Stimulated activated CD4-positive, alpha-beta T cell treated with anti-CD3 and anti-CD28 coated beads, Interleukin-2, amount 100 ng/mL, for 24 hours (primary cell): ENCODE measurements at regions not wholly inside any gene's neighbourhood (a gene's known extent, or its start where the extent isn't known, plus 50 kb on each side); places are given as distances from the start of the nearest gene placed in this dataset.

Experiments
- DNase-seq, 2 donors: peaks; one replicate each; pipeline ENCODE4 v3.0.0-alpha.2; 2020

DNA sequence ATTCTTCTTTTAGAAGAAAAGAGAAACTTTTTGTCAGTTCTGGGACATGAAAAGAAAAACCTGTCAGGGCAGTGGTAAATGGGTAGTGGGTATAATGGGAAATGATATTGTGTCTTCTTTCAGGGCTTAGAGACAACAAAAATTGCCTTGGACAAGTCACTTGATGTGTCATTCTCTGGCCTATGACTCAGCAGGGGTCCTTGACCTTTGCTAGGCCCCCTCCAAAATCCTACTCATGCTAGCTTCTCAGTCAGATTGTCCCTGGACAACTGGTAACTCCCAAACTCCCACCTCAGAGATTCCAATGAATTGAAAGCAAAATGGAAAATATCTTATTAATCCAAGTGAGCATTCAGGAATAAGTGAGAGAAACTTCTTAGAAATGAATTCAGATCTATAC, 258.8 kb upstream of the SPRY2 start:
- DNase-seq, result no peak

DNA sequence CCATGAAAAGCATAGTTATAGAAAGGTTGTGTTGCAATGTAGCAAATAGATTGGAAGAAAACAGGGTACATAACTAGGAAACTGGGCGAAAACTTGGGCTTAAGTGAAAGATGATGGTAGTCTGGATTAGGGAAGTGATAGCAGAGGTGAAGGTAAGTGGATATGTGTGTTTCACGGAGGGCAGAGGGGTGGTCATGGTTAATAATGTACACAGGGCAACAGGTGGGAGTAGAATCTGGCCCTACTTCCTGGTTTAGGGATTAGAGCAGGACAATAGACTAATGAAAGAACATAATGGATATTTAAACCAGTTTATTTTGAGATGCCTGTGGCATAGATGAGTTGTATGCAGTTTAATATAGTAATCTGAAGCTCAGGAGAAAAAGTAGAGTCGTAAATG, 257.3 kb upstream of the SPRY2 start:
- DNase-seq, result no peak

DNA sequence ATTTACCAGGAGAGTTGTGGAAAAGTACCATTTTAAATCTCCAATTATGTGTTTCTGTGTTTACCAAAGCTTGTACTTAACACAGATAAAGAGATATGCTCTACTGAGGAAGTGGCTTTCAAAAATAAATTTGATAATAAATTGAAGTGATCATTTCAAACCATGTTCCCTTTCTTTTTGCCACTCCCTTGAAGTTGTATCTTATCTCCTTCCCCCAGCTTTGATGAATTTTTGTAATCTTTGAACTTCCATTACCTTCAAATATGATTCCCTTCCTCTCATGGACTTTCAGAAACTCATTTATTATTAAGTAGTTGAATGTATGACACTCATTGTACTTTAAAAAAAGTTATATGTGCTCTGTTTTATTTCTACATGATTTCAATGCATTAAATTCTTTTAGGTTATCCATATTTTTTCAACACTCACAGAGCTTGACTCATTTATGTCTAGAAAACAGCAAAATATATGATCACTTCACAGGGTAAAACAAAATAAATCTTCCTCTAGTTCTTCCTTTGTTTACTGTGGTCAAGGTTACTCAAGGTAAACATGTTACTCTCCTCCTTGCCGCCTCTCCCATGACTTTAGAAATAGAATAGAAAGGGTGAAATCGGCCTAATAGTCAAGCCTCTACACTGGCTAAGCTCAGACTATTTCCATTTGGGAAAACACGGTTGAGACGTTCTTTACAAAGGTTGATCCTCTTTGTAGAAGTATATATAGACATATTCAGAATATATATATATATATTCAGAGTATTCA, 251.2 kb upstream of the SPRY2 start:
- no peak for DNase-seq

DNA sequence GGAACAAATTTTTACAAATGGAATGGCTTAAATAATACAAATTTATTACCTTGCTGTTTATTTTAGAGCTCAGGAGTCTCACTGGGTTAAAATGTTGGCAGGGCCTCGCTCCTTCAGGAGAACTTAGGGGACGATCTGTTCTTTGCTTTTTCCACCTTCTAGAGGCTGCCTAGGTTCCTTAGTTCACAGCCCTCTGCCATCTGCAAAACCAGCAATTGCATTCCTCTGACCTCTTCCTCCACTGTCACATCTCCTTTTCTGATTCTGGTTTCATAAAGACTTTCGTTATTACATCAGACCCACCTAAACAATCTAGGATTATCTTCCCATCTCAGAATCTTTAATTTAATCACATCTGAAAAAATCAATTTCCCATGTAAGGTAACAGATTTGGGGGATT, 249.6 kb upstream of the SPRY2 start:
- DNase-seq, result no peak

DNA sequence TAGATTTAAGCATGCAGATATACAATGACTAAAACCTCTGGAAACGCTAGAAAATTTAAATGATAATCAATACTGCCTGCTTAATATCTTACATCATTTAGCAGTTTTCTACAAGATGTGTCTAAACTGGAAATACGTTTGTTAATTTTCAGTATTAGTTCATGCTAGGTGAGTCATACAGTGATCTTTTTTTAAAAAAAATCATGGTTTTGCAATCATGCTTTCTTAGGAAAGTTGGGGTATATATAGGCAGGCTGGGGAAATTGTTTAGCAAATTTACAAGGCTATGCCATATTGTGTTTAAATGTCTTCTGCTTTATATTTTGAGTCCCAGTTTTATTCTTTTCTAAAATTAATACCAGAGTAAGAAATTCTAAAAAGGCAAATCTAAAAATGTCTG, 245.4 kb upstream of the SPRY2 start:
- DNase-seq, result no peak

DNA sequence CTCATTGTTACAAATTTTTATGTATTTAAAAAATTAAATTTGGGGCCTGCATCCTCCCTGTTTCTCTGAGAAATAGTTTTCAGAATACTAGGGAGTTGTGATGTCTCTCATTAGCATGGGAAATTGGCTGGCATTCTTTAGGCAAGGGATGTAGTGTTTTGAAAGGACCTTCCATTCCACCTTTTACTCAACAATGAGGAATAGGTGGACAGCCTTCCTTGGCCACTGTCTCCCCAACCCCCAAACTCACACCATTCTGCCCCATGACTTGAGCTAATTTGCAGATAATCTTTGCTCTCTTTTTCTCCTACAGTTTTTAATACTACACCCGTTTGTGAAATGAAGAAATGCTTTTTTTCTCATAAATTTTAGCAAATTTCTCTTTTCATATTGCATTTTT, 244.6 kb upstream of the SPRY2 start:
- no peak for DNase-seq

DNA sequence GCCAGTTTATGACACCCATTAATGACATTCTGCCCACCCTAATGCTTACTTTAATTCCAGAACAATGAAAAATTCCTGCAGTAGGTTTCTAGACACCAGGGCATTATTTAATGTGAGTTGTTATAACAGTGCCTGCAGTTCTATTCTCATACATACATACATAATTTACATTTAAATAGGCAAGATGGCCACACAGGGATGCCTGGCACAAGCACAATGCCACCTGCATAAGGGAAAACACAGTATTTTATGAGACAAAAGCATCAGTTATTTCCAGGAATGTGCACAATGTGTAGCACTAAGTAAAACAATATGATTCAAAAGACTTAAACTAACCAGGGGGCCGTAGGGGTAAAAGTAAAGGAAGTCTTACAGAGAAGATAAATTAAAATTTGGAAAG, 243.9 kb upstream of the SPRY2 start:
- no peak for DNase-seq

DNA sequence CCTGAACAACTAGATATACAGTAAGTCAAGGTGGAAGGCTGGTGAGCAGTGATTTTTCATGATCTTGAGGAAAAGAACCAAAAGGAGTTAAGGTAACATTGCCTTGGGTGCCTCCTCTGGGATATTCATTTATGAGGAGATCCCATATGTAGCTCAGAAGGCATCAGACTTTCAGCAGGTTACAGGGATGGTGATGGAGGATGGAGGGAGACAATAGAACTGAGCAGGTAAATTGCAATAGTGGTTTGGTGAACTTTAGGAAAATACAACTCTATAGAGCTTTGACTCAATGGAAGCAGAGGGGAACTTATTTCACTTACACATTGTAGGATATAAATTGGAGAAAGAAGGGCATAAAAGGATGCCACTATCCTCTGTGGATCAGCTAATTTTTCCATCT, 243.4 kb upstream of the SPRY2 start:
- no peak for DNase-seq

DNA sequence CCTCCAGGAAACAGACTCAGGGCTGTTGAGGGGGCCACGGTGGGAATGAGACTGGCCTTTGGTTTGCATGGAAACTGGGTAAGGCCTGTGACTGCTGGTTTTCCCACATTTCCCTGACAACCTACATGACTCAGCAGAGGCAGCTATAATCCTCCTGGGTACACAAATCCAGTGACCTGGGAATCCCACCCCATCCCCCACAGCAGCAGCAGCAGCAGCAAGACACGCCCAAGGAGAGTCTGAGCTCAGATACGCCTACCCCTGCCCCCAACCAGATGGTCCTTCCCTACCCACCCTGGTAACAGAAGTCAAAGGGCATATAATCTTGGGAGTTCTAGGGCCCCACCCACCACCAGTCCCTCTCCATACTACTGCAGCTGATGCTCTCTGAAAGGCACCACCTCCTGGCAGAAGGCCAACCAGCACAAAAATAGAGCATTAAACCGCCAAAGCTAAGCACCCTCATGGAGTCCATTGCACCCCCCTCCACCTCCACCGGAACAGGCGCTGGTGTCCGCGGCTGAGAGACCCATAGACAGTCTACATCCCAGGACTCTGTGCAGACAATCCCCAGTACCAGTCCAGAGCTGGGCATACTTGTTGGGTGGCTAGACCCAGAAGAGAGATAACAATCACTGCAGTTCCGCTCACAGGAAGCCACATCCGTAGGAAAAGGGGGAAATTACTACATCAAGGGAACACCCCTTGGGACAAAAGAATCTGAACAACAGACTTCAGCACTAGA, 237.2 kb upstream of the SPRY2 start:
- no peak for DNase-seq

DNA sequence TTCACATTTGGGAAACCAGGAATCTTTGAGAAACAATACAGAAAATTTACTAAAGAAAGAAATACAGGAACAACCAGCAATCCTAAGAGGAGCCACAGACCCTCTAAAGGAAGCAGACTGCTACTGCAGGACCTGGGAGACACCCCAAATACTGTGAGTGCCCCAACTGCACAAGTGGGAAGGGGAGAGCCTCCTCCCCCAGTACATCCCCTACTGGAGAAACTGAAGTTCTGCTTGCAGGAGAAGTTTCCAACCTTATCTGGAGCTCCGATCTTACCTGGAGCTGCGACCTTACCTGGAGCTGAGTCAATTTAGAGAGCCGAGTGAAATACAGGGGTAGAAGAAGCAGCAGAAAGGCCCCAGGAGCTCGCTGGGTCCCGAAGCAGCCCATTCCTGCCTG, 236.4 kb upstream of the SPRY2 start:
- no peak for DNase-seq

DNA sequence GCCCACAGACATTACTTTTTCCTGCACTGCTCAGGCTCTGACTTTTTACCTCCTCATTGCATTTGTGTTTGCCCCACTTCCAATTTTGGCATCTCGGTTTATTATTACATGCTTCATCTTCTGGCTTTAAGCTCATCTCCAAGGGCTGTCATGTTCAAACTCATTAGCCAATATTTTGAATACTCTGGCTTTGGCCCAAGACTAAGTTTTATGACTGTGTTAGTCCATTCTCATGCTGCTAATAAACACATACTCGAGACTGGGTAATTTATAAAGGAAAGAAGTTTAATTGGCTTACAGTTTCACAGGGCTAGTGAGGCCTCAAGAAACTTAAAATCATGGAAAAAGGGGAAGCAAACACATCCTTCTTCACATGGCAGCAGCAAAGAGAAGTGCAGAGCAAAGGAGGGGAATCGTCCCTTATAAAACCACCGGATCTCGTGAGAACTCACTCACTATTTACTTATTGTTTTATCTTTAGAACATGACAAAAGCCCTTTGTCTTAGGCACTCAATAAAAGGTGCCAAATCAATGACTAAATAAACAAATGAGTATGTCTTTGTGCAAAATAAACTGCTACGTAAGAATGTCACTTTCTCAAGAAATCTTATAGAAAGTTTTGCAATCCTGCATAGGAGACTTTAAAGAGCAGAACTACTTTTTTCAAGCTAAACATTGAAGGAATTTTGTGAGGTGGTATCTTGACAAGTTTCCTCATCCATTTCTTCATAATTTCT, 233.4 kb upstream of the SPRY2 start:
- no peak for DNase-seq

DNA sequence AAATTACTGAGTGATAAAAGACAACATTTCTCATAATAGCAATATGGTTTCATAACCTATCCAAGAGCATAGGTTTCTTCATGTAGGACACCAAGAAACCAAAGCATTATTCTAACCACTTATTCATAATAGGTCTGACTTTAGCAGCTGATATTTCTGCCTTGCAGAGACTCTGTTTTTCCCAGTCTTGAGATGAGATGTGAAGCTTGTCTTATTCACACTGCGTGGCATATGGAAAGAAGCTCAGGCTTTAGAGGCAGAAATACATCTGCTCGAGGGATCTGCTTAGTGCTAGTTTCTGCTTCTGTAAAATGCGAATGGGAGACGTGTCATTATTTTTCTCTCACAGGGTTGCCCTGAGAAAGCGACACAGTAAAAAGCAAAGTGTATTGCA, 232.0 kb upstream of the SPRY2 start:
- DNase-seq, result no peak

DNA sequence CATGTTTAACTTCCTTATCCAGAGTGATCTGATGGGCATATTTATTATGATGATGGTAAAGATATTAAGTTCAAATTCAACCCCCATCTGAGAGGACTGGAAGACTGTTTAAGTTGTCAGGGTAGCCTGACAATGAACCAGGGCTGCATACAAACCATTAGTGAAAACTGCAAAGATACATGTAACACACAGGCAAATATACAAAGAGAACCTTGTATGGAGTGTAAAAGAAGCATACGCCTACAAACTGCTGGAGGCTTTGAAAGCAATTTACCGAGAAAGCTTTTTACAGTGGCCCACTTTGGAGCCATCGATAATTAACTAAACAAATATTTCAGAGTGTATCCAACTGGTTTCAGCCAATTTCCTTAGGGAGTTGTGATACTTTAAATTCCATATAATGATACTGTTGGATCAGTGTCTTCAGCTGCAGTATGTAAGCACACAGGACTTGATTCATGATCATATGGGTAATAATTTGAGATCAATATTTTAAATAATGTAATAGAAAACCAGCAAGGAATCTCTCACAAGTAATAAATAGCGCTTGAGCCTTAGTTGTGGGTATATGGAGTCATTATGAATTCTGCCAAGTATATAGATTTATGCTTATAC, 231.5 kb upstream of the SPRY2 start:
- no peak for DNase-seq

DNA sequence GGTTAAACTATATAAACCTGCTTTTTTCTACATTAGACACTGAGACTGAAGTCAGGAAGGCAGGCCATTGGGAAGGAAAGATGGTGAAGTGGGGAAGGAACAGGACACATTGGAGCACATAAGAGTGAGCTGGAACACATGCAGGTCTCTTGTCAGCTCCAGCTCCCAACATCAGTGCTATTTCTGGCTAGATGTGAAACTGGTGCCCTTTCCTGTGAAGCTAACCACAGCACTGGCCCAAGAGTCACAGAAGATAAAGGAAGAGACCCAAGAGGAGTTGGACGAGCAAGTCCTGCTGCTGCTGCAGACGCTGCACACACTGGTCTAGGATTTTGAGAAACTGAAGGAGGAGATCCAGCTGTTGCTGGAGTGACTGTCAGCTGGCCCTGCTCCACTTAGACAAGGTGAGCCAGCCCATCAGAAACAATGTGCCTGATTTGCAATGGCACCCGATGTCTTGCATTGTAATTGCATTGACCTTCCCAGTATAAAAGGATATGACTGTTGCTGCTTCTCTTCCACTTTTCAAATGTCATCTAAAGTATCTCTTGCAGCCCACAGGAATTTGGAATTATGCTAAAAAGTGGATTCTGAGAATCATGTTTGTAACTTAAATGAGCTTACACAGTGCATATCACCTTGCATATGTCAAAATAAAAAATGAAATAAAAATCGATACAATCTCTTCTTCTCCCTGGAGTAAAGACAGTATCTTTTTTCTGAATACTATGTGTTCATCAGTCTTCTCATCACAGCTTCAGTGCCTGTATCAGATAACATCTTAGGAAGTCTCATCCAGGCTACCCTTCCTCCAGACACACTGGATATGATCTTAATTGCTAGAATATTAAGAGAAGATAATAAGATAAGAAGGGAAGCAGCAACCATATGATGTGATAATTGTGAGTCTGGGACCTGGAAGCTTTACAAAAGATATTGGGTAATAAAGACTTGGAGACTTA, 230.7 kb upstream of the SPRY2 start:
- DNase-seq, result no peak

DNA sequence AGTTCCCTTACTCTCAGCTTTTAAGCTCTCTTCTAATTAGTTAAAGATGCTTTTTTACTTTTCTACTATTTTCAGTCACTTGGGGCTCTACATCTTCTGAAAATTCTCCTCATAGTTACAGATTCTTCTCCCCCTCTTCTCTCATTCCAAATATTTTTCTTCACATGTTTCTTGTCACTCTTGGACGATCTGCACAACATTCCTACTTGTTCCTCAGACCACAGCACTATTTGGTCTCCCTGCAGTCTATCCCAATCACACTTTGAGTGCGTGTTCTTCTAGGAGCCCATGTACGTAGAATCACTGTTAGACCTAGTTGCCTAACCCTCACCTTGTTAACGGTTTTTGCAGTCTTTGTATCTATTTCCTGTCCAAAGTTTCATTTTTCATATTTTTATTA, 222.5 kb upstream of the SPRY2 start:
- DNase-seq, result no peak

DNA sequence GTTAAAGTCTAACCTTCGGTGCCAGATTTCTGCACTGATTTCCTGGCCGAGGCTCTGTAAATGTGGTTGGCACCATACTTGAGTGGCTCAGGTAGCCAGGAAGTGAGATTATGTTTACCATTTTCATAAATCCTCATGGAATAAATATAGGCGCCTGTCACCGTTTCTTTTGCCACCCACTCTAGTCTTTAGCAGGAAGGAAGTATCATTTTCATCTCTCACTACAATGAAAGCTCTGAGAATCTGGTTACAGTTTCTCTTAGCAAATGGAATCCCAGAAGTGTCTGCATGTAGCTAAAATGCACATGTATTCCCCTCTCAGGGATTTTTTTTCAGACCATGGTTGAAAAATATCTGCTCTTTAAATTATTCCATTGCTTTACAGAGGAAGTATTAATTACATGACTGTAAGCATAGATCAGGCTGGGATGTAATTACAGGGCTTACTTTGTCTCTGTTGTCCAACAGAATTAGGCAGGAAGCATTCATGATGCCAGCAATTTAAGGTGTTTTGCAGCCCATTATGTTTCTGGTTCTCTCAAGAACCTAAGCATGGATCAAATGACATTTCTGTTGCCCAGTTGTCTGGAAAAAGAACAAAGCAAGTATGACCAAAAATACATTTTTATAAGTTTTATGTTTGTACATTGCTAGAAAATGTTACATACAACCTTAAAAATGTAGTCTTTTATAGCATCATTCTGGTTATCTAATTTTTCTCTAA, 221.7 kb upstream of the SPRY2 start:
- DNase-seq, result no peak

DNA sequence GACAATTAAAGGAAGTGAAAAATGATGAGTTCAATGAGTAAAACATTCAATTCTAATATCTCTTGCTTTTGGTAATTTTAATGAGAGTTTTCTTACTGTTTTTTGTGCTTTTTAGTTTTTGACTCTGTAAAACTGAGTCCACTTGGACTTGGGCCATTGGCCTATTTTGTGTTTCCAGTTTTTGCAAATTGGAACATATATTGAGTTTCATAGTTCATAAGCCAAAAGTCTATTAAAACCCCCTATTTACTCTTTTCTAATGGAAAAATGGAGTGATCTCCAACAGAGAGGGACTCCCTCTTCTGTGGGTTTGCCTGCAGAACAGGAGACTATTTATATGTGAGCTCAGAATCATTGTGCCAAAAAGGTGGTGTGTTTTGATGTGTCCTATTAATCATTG, 219.7 kb upstream of the SPRY2 start:
- DNase-seq, result no peak

DNA sequence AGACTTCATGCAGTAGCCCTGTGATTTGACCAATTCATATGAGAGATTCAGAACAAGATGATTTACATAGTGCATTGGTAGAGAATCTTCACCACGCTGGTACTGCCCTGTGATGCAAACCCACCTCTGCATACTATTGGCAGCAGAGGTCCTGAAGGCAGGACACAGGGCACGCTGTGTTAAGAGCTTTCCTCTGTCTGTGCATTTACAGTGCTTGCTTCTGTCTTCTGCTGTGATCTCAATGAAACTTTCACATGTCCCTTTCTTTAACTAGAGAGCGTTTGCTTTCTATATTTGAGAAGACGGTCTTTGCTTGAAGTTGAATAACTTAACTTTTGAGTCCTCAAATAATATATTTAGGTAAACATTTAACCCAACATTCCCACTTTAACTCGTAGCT, 219.0 kb upstream of the SPRY2 start:
- no peak for DNase-seq

DNA sequence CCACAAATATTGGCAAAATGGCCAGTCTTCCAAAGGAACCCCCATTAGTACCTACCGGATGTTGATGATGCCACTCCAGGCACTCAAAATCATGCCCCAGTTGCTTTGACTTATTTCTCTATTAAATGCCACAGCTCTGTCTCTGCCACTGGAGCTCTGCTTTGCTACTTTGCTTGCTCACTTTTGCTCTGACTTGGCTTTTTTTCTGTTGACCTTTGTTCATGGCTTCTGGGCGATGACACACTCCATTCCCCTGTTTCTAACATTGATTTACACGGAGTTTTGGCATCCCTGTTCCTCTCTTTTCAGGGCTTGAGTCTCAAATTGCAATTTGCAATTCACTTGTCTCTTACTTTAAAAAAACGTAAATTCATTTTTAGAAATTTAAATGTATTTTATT, 217.1 kb upstream of the SPRY2 start:
- DNase-seq, result no peak

DNA sequence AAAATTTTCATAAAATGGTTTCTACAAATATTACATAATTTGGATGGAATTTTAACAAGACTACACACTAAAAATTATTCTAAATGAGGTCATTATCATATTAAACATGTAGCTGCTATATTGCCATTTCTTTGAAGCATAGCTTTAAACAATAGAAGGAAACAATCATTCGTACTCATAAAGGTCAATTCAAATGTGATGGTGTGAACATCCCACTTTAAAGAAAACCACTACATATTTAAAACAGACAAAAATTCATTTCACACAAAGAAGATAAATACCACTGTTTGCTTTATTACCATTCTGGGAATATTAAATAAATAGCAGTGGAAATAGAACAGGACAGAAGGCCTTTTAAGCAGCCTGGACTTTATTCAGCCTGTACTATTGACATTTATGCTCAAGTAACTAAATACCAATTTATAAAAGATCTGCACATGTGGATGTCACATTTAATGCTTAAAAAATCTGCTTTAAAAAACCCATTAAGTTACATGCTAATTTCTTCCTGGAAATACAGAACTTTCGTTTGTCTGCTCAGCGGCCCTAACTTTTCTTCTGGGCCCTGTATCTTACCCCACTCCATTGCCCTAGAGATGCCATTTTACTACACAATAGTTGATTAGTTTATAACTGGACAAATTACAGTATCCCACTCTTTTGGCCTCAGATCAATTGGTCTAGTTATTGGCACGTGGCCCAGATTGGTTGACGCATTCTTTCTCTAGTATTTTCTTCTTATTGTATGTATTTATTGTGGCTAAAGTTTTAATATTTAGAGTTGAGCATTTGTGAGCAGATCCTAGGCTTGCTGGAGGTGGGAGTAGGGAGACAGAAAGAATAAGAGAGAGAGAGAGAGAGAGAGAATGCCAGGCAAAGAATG, 215.1 kb upstream of the SPRY2 start:
- DNase-seq, result no peak
